GM20000 (cell line): ENCODE measurements at regions not wholly inside any gene's neighbourhood (a gene's known extent, or its start where the extent isn't known, plus 50 kb on each side); places are given as distances from the start of the nearest gene placed in this dataset.

Experiments used
- DNase-seq: peaks from one replicate; pipeline ENCODE4 v3.0.0; 2012; ENCODE audit warnings: low spot score
- TF ChIP-seq, protein P1 (sequence below): IDR thresholded peaks from 2 replicates; pipeline ENCODE4 v1.5.1; 2012; ENCODE audit warnings: mild to moderate bottlenecking, control low read depth; ENCODE audit errors: extremely low read depth, missing control alignments

DNA sequence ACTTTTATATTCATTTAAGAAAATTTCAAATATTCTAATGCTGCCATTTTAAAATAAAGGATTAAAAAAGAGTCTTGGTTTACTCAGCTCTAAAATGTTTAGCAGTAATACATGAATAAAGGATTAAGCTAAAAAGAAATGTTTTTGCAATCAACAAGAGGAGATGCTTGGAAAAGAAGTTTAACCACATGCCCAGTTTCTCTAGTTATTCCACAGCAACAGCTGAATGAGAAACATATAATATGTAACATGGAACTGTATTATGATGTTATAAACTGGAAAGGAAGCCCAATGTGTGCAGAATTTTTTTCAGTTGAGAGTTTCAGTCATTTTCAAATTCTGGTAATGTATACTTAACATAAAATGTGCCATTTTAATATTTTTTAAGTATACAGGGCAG is 76.5 kb upstream of the ALDH1A1 start:
- no peak for DNase-seq
- TF ChIP-seq, protein P1, sequence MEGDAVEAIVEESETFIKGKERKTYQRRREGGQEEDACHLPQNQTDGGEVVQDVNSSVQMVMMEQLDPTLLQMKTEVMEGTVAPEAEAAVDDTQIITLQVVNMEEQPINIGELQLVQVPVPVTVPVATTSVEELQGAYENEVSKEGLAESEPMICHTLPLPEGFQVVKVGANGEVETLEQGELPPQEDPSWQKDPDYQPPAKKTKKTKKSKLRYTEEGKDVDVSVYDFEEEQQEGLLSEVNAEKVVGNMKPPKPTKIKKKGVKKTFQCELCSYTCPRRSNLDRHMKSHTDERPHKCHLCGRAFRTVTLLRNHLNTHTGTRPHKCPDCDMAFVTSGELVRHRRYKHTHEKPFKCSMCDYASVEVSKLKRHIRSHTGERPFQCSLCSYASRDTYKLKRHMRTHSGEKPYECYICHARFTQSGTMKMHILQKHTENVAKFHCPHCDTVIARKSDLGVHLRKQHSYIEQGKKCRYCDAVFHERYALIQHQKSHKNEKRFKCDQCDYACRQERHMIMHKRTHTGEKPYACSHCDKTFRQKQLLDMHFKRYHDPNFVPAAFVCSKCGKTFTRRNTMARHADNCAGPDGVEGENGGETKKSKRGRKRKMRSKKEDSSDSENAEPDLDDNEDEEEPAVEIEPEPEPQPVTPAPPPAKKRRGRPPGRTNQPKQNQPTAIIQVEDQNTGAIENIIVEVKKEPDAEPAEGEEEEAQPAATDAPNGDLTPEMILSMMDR: no peak

DNA sequence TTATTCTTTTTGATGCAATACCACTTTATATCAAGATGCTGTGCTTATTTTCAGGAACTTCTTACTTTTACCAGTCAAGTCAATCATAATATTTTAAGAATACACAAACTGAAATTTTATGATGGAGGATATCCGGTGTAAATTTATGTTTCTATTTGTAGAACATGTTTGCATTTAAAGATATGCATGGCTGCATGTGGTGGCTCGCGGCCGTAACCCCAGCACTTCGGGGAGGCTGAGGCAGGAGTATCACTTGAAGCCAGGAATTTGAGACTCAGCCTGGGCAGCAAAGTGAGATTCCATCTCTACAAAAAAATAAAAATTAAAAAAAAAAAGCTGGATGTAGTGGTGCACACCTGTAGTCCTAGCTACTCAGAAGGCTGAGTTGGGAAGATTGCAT is 73.5 kb upstream of the ALDH1A1 start:
- no peak for DNase-seq
- TF ChIP-seq, protein P1: no peak

DNA sequence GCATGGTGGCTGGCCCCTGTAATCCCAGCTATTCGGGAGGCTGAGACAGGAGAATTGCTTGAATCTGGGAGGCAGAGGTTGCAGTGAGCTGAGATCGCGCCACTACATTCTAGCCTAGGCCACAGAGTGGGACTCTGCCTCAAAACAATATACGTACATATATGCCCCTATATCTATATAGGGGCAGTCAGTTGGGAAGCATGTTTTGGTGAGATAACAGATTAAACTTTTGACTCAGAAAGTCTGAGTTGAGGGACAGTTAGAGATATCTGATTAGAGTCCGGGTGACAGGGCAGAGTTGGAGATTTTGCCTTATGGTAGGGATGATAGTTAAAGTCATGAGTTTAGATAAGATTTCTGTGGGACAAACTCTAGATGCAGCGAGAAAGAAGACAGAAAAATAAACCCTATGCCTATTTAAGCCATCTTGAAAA is 71.8 kb upstream of the ALDH1A1 start:
- no peak for DNase-seq
- TF ChIP-seq, protein P1: no peak

DNA sequence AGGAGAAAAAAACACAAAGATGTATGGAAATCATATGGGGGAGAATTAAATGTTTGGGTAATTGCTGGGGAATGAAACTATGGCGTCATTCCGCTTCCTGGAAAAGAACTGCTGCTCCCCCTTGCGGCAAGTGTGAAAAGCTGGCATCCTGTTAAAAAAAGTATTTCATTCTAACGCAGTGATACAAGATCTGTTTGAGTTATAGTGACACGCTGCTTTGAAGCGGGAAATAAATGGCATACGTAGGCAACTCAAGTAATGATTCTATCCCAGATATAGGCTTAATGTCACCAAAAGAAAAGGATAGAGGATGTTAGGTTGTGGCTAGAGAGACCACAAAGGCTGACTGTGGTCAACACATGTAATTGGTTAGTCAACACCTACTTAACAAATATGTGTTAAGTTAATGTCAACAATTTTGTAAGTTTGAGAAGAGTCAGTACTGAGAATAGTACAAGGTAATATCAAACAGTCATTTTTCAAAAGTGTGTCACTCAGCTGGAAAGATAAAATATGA is 70.2 kb upstream of the ALDH1A1 start:
- TF ChIP-seq, protein P1: peak; percentile 62
- DNase-seq: peak; percentile 23

DNA sequence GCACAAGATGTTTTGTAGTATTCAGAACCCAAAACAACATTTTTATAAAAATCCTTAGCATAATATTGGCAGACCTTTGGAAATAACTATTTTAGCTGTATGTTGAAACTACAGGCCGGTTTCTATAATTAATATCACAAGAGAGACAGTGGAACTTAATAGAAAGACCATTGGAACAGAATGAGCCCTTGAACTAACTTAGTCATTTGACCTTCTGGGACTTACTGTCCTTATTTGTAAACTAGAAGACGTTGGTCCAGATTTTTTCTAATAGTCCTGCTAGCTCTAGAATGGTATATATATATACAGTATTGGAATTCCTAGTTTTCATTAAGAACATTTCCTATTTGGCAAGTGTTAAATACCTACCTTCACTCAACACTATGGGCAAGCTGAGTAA is 69.5 kb upstream of the ALDH1A1 start:
- DNase-seq: no peak
- TF ChIP-seq, protein P1: no peak

DNA sequence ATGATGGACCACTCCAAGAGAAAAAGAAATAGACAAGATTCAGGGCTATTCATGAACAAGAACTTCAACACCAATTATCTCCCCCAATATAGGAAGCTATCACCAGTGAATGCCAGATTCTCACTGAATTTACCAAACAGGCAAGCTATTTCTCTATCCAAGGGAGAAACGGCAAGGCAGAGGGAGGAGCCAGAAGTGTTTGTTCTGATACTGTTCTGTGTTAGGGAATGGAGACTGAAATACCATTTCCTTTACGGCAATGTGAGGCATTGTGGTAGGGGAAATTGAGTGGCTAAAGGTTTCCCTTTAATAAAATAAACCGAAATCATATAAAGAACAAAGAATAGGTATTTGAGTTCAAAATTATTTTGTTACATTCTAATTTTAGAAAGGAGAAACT is 68.0 kb upstream of the ALDH1A1 start:
- no peak for DNase-seq
- TF ChIP-seq, protein P1: no peak

DNA sequence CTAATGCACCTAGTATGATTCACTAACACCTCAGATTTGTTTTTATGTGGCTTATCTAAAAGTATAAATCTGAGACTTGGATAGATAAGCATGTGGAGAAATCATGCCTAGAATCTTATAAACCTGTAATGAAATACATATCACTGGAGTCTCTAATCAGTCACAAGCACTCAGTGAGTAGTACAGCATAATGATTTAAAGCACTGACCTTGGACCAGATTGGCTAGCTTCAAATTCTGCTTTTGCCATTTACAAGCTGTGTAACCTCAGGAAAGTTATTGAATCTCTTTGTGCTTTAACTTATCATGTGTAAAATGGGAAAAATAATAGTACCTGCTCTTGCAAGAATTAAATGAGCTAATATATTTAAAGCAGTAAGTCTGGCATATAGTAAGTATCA is 61.2 kb upstream of the ALDH1A1 start:
- no peak for DNase-seq
- TF ChIP-seq, protein P1: no peak
